HL-60 (cell line): ENCODE measurements at regions not wholly inside any gene's neighbourhood (a gene's known extent, or its start where the extent isn't known, plus 50 kb on each side); places are given as distances from the start of the nearest gene placed in this dataset.

ENCODE experiments used
- DNase-seq, 2 experiments: peaks; one replicate each; pipeline ENCODE4 v3.0.0-alpha.2; 2010 to 2020; ENCODE audit warnings: low read depth in 1 of 2, low spot score in 1 of 2
- H3K27ac ChIP-seq: fragments of 250-450 bp; sonication (Bioruptor Pico); replicated peaks from 2 replicates; pipeline ENCODE4 v1.5.1; 2020; ENCODE audit warnings: mild to moderate bottlenecking, moderate library complexity
- H3K27me3 ChIP-seq: fragments of 250-450 bp; sonication (Bioruptor Pico); 2 replicates; pipeline ENCODE4 v1.5.1; 2021; ENCODE audit warnings: mild to moderate bottlenecking, moderate library complexity; ENCODE audit not compliant: insufficient read depth, poor library complexity, severe bottlenecking
- H3K4me3 ChIP-seq: replicated peaks from 2 replicates; pipeline ENCODE4 v1.5.1; 2011; ENCODE audit warnings: mild to moderate bottlenecking, control low read depth, low read length; ENCODE audit not compliant: insufficient read depth
- CTCF ChIP-seq: IDR thresholded peaks from one replicate; pipeline ENCODE4 v1.5.1; 2011; ENCODE audit warnings: low read length, control low read depth, inconsistent platforms; ENCODE audit not compliant: insufficient read depth
- GABPA ChIP-seq: IDR thresholded peaks from 2 replicates; pipeline ENCODE4 v1.6.1; 2012; ENCODE audit warnings: low read depth
- POLR2AphosphoS5 ChIP-seq: IDR thresholded peaks from 2 replicates; pipeline ENCODE4 v1.6.1; 2012; ENCODE audit warnings: low read depth
- REST ChIP-seq: IDR thresholded peaks from 2 replicates; pipeline ENCODE4 v1.6.1; 2012; ENCODE audit warnings: low read depth; ENCODE audit not compliant: insufficient replicate concordance
- SPI1 ChIP-seq: IDR thresholded peaks from 2 replicates; pipeline ENCODE4 v1.6.1; 2012; ENCODE audit warnings: low read depth, mild to moderate bottlenecking, borderline replicate concordance

GRCh38 chr18:34649080-34649479 lies 61.0 kb upstream of the DTNA start:
- TF ChIP-seq SPI1 (no peak), GABPA (no peak), CTCF (no peak), REST (no peak), POLR2AphosphoS5 (no peak)
- Histone ChIP-seq H3K27ac (no peak overlapping the region), H3K27me3 (peaks cover 3% of the 10 kb centered on the region), H3K4me3 (no peak overlapping the region)
- peak in 1 of 2 experiments; percentile 39 for DNase-seq

GRCh38 chr18:34650121-34650545 lies 60.0 kb upstream of the DTNA start:
- H3K27me3 ChIP-seq, result peaks cover 3% of the 10 kb centered on the region
- no peak for DNase-seq
- no peak for TF ChIP-seq REST
- peak; percentile 1; the same call in 1 of the 2 replicates for TF ChIP-seq SPI1
- no peak for TF ChIP-seq CTCF
- no peak overlapping the region for H3K27ac ChIP-seq
- H3K4me3 ChIP-seq, result no peak overlapping the region

GRCh38 chr18:34651586-34652369 lies 58.3 kb upstream of the DTNA start:
- TF ChIP-seq REST (no peak), SPI1 (no peak), GABPA (no peak), POLR2AphosphoS5 (no peak), CTCF (no peak)
- Histone ChIP-seq H3K27ac (no peak overlapping the region), H3K4me3 (no peak overlapping the region), H3K27me3 (peaks cover 3% of the 10 kb centered on the region)
- no peak for DNase-seq
